HG02943 (cell line): ENCODE measurements at regions not wholly inside any gene's neighbourhood (a gene's known extent, or its start where the extent isn't known, plus 50 kb on each side); places are given as distances from the start of the nearest gene placed in this dataset.
"Not testable (repeated sequence)": the region's sequence is repeated elsewhere in the genome, so short reads cannot be mapped to it uniquely, and the experiment has no call there.

ENCODE experiments used
- ATAC-seq: cut with Tn5 transposase; IDR thresholded peaks from one replicate; pipeline ENCODE4 v1.9.1; 2021; ENCODE audit warnings: mild to moderate bottlenecking, low read depth, moderate library complexity; ENCODE audit not compliant: unreplicated experiment

DNA sequence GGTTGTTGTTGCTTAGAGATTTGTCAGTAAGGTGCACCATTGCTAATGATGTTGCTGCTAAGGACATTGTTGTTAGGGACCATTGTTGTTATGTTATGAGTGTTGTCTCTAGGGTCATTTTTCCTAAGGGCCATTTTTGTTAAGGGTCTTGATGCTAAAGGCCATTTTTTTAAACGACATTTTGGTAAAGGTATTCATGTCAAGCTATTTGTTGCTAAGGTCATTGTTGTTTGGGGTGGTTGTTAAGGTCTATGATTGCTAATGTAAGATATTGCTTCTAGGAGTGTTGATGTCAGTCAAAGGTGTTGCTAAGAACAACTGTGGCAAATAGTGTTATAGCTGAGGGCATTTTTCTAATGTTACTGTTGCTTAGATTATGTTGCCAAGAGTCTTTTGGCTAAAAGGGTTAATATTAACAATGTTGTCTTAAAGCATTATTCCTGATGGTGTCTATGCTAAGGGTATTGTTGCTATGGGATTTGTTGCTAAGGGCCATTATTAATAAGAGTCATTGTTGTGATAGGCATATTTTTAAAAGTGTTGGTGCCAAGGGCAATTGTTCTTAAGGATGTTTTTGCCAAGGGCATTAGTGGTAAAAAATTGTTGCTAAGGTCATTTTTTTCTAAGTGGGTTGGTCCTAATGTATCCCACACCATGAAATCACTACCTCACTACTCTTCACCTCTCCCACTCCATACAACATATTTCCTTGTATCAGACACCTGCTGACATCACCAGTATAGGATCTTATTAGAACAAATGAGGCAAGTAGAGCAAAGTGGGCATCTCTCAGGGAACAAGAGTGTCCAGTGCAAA is 56.2 kb downstream of the SPATA31A6 start:
- ATAC-seq = not testable (repeated sequence)

DNA sequence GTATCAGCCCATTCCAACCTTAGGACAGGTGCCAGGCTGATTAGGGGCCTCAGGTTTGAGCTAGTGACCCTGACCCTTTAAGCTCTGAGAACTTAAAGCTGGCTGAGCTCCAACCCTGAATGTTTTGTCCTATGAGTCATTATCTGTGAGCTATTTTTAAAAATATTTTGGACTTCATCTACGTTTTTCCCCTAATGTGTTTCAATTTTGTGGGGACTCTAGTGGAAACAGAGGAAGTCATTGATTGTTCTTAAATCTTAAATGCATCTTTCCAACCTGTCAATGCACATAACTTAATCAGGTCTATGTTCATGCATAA is 56.8 kb downstream of the SPATA31A6 start:
- not testable (repeated sequence) for ATAC-seq

DNA sequence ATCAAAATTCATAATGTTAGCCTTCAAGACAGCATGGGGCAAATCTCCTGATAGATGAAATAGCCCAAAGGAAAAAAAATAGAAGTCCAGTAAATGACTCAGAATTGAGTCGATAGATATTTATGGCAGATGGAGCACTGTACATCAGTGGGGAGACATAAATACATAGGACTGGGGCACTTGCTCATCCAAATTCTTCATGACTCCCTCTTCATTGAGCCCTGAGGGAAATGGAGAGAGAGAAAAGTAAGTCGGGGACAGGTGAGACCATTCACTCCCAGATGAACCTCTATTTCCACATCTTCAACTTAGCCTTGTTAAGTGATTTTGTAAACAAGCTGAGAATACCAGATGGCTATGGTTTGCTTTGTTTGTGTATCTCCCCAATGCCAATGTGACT is 59.8 kb downstream of the SPATA31A6 start:
- ATAC-seq = not testable (repeated sequence)

DNA sequence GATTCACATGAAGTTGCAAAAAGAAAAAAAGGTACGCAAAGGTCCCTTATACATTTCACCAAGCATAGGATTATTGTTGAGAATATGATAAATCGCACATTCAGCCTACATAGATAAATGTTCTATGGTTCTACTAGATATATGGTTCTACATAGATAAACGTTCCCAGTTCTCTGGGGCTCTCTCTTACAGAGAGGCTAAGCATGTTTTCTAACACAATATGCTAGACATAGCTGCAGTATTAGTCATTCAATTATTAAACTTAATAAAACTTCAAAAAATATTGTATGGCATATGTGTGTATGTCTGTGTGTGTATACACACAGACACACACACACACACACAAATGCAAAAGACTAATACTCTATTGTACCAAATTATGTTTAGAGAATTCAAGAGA is 60.4 kb downstream of the SPATA31A6 start:
- ATAC-seq = not testable (repeated sequence)

DNA sequence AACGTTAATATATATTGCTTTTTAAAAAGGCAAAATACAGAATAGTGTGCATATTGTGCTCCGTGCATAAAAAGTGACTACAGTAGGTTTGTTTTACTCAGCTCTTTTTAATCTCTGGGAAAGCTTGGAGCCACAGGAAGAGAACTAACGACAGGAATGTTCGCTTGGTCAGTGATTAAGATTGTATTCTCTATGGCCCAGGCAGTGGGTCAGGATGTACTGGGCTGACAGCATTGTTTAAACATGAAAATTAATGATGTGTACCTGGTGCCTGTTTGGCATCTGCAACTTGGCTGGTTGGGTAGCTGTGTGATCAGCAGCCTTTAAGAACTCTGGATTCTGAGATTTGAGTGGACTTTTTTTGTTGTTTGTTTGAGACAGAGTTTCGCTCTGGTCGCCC is 85.3 kb downstream of the SPATA31A6 start:
- not testable (repeated sequence) for ATAC-seq

DNA sequence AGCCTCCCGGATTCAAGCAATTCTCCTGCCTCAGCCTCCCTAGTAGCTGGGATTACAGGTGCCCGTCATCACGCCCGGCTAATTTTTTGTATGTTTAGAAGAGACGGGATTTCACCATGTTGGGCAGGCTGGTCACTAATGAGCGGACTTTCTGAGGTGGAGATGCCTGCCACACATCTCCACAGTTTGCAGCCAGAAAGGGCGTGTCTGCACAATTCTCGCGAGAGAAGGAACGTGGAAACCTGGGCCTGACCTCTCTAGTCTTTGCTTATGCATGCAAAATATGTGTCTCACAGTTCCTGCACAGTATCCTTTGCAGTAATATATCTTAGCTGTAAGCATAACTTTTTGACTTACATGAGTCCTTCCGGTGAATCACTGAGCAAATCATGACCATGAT is 85.7 kb downstream of the SPATA31A6 start:
- ATAC-seq = not testable (repeated sequence)

DNA sequence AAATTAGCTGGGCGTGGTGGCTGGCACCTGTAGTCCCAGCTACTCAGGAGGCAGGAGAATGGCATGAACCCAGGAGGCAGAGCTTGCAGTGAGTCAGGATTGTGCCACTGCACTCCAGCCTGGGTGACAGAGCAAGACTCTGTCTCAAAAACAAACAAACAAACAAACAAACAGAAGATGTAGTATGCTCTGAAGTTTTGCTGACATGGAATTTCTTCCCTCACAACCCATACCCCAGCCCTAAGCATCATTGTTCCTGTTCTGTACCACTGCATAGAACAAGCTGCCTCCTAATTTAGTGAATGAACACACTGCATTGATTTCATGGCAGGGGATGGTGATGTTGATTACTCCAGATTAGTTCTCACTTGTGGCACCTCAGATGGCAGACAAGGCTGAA is 89.7 kb downstream of the SPATA31A6 start:
- not testable (repeated sequence) for ATAC-seq

DNA sequence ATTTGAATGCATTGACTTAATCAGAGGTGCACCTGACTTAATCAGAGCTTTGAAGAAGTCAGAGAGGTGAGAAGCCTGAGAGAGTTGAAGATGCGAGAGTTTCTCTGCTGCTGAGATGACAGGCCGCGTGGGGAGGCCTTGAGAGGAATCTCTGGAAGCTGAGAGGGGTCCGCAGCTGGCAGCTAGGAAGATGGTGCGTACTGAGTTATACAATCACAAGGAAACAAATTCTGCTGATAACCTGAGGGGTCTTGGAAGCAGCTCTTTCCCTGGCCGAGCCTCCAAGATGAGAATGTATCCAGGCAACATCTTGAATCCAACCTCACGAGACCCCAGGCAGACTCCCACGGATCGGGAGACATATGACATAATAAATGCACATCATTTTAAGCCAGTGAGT is 91.7 kb downstream of the SPATA31A6 start:
- no peak for ATAC-seq

DNA sequence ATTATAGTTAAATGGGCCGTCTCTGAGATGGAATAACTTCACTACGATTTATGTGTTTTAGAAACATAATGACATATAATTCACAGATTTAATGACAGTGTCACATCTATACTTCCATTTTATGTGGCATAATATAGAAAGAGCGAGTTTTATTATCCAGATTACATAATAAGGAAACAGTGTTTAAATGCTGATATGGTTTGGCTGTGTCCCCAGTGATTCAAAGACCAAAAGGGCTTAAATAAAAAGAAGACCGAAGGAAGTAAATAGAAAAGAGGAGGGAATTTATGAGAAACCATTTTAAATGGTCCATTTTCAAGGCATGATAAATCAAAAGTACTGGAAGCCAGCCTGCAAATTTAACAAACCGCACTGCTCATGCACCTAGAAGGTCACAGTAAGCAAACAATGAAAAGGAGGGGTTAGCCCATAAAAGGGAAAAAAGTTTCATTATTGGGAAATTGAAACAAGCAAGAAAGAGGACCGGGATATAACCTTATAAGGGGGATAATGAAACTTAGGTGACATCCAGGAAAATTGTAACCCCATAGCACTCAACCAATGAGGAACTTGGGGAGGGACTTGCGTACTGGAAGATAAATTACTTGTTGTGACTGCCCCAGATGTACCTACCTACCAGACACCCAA is 99.2 kb downstream of the SPATA31A6 start:
- ATAC-seq = not testable (repeated sequence)

DNA sequence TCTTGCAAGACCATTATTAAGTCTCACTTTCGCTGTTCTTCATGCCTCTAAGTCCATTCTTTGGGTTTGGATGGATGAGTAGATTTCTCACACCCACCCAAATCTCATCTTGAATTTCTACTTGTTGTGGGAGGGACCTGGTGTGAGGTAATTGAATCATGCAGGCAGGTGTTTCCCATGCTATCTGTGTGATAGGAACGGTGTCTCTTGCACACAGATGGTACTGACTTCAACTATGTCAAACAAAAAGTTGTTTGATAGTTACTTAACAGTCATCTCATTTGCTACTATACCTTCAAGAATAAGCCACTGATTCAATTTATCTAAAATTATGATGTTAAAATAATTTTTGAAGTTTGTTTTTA is 99.7 kb downstream of the SPATA31A6 start:
- ATAC-seq = not testable (repeated sequence)

DNA sequence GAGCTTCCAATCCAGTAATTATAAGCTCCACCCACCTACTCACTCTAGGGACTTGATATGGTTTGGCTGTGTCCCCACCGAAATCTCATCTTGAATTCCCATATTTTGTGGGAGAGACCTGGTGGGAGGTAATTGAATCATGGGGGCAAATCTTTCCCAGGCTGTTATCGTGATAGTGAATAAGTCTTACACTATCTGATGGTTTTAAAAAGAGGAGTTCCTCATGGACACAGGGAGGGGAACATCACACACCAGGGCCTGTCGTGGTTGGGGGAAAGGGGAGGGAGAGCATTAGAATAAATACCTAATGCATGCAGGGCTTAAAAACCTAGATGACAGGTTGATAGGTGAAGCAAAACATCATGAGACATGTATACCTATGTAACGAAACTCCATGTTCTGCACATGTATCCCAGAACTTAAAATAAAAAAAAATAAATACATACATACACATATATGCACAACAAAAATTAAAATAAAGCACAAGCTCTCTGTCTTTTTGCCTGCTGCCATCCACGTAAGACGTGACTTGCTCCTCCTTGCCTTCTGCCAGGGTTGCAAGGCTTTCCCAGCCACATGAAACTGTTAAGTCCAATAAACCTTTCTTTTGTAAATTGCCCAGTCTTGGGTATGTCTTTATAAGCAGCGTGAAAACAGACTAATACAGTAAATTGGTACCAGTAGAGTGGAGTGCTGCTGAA is 102.8 kb downstream of the SPATA31A6 start:
- not testable (repeated sequence) for ATAC-seq

DNA sequence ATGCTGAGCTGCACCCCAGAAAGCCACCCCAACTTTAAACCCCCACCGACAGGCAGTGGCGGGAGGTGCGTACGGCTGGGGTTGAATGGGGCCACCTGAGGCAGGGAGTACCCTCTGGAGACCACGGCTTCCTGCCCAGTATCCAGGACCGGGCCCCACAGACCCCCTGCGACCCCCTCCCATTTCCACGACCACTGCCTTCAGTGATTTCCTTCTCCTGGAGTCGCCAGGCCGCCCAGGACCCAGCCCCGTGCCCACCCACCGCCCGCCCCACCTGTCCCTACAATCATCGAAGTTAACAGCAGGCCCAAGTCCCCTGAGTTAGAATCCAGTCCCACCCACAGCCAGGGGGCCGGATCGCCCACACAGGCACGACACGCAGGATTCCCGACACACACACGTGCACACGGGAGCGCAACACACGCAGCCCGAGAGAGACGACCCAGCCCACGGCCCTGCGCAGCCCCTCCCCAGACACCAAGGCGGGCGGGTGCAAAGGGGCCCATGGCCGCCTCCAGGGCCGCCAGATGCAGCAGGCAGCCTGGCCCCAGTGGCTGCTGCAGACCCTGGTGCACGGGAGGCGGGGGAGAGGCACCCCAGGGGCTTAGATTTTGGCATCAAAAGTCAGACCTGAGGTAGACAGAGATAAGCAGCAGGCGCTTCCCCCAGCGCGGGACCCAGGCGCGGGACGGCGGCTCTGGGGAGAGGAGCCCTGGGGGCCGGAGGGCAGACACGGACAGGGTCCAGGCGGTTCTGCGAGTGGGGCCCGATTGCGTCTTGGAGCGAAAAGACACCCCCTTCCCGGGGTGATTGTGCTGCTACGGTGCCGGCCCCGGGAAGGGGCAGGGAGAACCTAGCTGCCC is 104.8 kb downstream of the SPATA31A6 start:
- ATAC-seq = not testable (repeated sequence)

DNA sequence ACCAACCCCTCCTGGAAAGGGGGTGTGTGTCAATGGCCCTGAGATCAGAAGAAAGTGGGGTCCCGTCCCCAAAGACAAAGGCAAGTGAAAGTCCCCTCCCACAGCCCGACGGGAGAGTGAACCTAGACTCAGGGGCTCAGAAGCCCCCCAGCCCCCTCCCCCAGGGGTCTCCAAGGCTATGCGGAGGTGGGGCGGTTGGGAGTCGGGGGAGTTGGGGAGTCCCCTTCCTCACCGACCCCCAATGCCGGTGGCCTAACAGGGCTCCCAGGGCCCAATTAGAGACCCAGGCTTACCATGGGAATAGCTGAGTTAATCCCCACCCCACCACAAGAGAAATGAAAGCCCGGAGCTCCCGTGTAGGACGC is 105.4 kb downstream of the SPATA31A6 start:
- not testable (repeated sequence) for ATAC-seq

DNA sequence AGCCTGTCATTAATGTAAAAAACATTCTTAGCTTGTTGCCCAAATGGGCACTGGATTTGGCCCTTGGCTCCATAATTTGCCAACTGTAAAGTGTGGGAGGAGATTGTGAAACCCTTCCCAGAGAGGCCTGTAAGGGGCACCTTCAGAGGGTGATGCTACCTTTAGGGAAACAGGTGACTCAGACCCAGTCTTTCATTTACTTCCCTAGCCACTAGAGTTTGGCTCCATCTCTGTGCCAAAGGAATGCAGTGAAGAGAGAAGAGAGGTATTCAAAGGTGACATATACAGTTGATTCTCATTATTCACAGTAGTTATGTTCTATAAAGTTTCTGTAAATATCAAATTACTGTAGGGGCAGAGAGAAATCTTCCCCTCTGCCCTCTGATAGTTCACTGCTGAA is 116.7 kb downstream of the SPATA31A6 start:
- not testable (repeated sequence) for ATAC-seq

DNA sequence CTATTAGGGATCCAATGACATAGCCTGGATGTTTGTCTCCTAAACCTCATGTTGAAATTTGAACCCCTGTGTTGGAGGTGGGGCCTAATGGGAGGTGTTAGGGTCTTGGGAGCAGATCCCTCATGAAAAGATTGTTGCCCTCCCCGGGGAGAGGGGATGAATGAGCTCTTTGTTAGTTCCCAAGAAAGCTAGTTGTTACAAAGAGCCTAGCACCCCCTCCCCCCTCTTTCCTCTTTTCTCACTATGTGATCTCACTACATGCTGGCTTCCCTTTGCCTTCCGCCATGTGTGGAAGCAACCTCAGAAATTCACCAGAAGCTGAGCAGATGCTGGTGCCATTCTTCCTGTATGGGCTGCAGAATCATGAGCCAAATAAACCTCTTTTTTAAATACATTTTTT is 123.2 kb downstream of the SPATA31A6 start:
- ATAC-seq = not testable (repeated sequence)

DNA sequence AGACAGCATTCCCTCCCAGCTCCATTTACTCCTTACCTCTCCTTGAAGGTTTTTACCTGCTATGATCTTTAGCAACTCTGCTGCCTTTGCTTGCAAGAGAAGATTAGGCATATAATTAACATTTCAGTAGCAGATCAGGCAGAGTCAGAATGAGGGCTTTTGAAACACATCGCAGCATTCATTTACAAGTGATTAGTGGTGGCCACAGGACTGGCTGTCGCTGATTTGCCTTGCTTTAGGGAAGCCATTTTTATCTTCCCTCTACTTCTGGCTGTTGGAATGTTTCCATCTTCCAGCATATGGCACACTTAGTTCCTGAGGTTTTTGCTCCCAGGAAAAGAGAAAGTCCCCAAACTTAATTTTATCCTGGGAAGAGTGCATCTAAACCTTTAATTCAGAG is 124.0 kb downstream of the SPATA31A6 start:
- ATAC-seq = not testable (repeated sequence)

DNA sequence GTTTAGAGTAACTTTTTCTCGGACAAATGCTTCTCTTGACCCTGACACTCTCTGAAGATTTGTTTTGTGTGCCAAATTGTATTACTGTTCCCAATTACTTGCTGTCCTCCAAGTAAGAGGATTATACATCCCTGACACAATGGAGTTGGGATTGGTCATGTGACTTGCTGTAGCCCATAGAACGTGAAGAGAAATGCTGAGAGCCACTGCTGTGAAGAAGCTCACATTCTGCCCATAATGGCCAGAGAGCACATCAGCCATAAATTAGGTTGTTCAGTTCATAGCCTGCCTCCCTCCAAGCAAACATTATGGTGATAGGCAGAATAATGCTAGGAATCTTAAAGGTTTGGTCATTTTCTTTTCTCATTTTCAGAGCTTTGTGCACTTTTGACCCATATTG is 127.5 kb downstream of the SPATA31A6 start:
- not testable (repeated sequence) for ATAC-seq

DNA sequence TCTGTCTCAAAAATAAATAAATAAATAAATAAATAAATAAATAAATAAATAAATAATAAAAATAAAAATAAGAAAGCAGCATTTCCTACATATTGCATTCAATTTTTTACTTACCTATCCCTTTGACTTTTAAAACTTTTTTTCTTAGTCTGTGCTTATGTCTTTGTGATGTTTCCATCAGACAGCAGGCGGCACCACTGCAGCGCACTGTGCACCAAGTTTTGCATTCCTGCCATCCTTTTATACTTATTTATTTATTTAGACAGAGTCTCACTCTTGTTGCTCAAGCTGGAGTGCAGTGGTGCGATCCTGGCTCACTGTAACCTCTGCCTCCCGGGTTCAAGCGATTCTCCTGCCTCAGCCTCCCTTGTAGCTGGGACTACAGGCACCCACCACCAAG is 132.6 kb downstream of the SPATA31A6 start:
- ATAC-seq = not testable (repeated sequence)

DNA sequence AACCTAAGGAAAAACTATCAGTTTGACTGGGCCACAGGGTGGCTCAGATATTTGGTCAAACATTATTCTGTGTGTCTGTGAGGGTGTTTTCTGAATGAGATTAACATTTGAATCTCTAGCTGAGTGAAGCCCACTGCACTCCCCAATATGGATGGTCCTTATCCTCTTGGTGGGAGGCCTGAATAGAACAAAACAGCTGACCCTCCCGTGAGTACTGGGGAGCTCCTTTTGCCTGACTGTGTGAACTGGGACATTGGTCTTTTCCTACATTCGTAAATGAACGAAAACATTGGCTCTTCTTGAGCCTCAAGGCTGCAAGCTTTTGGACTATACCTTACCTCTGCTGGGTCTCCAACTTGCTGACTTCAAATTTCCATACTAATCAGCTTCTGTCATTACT is 134.2 kb downstream of the SPATA31A6 start:
- not testable (repeated sequence) for ATAC-seq

DNA sequence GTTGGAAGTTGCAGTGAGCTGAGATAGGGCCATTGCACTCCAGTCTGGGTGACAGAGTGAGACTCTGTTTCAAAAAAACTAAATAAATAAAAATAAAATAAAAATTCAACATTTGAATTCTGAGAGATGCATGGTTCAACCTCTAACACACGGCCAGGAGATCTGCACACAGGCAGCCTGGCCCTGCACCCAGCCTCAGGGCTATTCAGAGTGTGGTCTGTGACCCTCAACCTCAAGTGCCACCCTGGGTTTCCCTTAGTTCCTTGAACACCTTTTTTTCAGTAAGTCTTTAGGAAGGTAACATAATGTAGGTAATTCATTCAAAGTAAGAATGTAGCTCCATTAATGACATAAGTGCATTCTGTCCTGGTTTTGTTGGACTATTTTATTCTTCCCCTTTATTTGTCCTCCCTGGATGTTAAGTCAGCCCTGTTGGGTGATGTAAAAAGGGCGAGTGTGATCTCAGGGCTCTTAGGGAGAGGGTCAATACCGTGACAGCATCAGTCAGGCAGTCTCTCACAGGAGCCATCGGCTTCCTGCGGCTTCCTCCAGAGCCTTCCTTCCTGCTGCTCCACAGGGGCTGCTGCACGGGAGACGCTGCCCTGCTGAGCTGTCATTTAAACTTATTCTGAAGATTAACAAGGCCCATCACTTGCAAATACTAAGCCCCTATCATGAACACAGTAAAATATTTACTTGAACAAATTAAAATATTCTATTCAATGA is 139.8 kb downstream of the SPATA31A6 start:
- not testable (repeated sequence) for ATAC-seq
